H1 (cell line): ENCODE measurements at regions not wholly inside any gene's neighbourhood (a gene's known extent, or its start where the extent isn't known, plus 50 kb on each side); places are given as distances from the start of the nearest gene placed in this dataset.

Experiments used
- CTCF ChIA-PET: fragments of 300-600 bp; sonication (Branson Sonifier 250); formaldehyde crosslinking; loops from one replicate; lab custom pipeline; 2021; ENCODE audit not compliant: partially characterized antibody; lab: Charles Lee
- POLR2A ChIA-PET: fragments of 300-600 bp; sonication (Branson Sonifier 250); formaldehyde crosslinking; loops from one replicate; lab custom pipeline; 2021; ENCODE audit warnings: inconsistent platforms; ENCODE audit not compliant: partially characterized antibody; lab: Charles Lee
- DNase-seq, 2 experiments: peaks; one replicate each; pipeline versions ENCODE4 v3.0.0 to v3.0.0-alpha.2; 2010 to 2022; ENCODE audit warnings: low spot score in 2 of 2, low read depth in 1 of 2, mixed read lengths in 1 of 2
- FAIRE-seq: peaks from 2 replicates; lab custom pipeline; 2011; peaks lifted over from hg19 to GRCh38; lab: Jason Lieb, UNC
- H2AFZ ChIP-seq: 2 replicates; pipeline ENCODE4 v1.8.1; 2012; ENCODE audit warnings: low read length, inconsistent platforms
- H2AK5ac ChIP-seq: 2 replicates; pipeline ENCODE4 v1.6.1; 2013; ENCODE audit warnings: low read depth, low read length
- H2BK120ac ChIP-seq: replicated peaks from 2 replicates; pipeline ENCODE3; 2013; ENCODE audit warnings: low read depth, low read length, inconsistent platforms
- H2BK12ac ChIP-seq: 2 replicates; pipeline ENCODE4 v1.6.1; 2013; ENCODE audit warnings: low read depth, low read length
- H2BK15ac ChIP-seq: 2 replicates; pipeline ENCODE4 v1.6.1; 2013; ENCODE audit warnings: low read length
- H2BK20ac ChIP-seq: 2 replicates; pipeline ENCODE4 v1.6.1; 2013; ENCODE audit warnings: low read length
- H2BK5ac ChIP-seq: 2 replicates; pipeline ENCODE4 v1.6.1; 2013; ENCODE audit warnings: low read depth, low read length
- H3K14ac ChIP-seq: 2 replicates; pipeline ENCODE4 v1.6.1; 2013; ENCODE audit warnings: inconsistent platforms; ENCODE audit not compliant: insufficient read length
- H3K18ac ChIP-seq: 2 replicates; pipeline ENCODE4 v1.6.1; 2013; ENCODE audit warnings: low read length; ENCODE audit errors: extremely low read depth
- H3K23ac ChIP-seq: 2 replicates; pipeline ENCODE4 v1.6.1; 2013; ENCODE audit warnings: inconsistent platforms; ENCODE audit not compliant: insufficient read length
- H3K23me2 ChIP-seq: 2 replicates; pipeline ENCODE4 v1.6.1; 2013; ENCODE audit warnings: low read depth, low read length
- H3K27ac ChIP-seq: 2 replicates; pipeline ENCODE4 v1.6.1; 2011; ENCODE audit warnings: low read depth, low read length, inconsistent platforms
- H3K27me3 ChIP-seq, 4 experiments: replicated peaks in 1 of 4; 1 replicate in 1 of 4; 2 replicates in 3 of 4; pipeline versions ENCODE4 v1.6.1 to v1.8.1; 2011 to 2013; ENCODE audit warnings: low read length in 3 of 4, mild to moderate bottlenecking in 3 of 4, inconsistent platforms in 2 of 4, mixed read lengths in 2 of 4, moderate library complexity in 1 of 4; ENCODE audit not compliant: control insufficient read depth in 3 of 4, insufficient read depth in 3 of 4; ENCODE audit errors: extremely low read depth in 1 of 4
- H3K36me3 ChIP-seq, 4 experiments: 2 replicates each; pipeline versions ENCODE4 v1.6.1 to v1.8.1; 2011 to 2013; ENCODE audit warnings: mild to moderate bottlenecking in 4 of 4, low read length in 3 of 4, moderate library complexity in 2 of 4, control low read depth in 1 of 4, inconsistent platforms in 1 of 4; ENCODE audit not compliant: insufficient read depth in 4 of 4, control insufficient read depth in 2 of 4
- H3K4ac ChIP-seq: replicated peaks from 2 replicates; pipeline ENCODE3; 2013; ENCODE audit warnings: low read length, low read depth, mixed read lengths, inconsistent platforms; ENCODE audit not compliant: insufficient read length
- H3K4me1 ChIP-seq, 4 experiments: replicated peaks in 1 of 4; 1 replicate in 1 of 4; 2 replicates in 3 of 4; pipeline versions ENCODE4 v1.6.1 to v1.8.1; 2011 to 2013; ENCODE audit warnings: low read length in 3 of 4, inconsistent platforms in 2 of 4, mixed read lengths in 1 of 4; ENCODE audit not compliant: insufficient read depth in 4 of 4, control insufficient read depth in 3 of 4
- H3K4me2 ChIP-seq, 2 experiments: 2 replicates each; pipeline versions ENCODE4 v1.6.1 to v1.8.1; 2011 to 2013; ENCODE audit warnings: low read depth in 2 of 2, low read length in 2 of 2, control low read depth in 1 of 2, inconsistent platforms in 1 of 2, mild to moderate bottlenecking in 1 of 2; ENCODE audit not compliant: insufficient read depth in 1 of 2
- H3K4me3 ChIP-seq, 4 experiments: fragments of 200-600, 300-600 bp in 1 of 4; sonication (generic), shearing (Covaris generic), sonication (Bioruptor Twin) in 1 of 4; 2 replicates each; pipeline versions ENCODE4 v1.5.1 to v1.8.1; 2011 to 2016; ENCODE audit warnings: low read length in 4 of 4, low read depth in 3 of 4, control low read depth in 2 of 4, inconsistent platforms in 2 of 4, mild to moderate bottlenecking in 2 of 4, mixed read lengths in 1 of 4, moderate library complexity in 1 of 4; ENCODE audit not compliant: insufficient read depth in 2 of 4; ENCODE audit errors: extremely low read depth in 1 of 4
- H3K56ac ChIP-seq: replicated peaks from 2 replicates; pipeline ENCODE3; 2013; ENCODE audit warnings: low read depth, mild to moderate bottlenecking, mixed read lengths, low read length, inconsistent platforms; ENCODE audit not compliant: insufficient read length
- H3K79me1 ChIP-seq: 2 replicates; pipeline ENCODE4 v1.6.1; 2013; ENCODE audit warnings: low read depth, low read length, control low read depth
- H3K79me2 ChIP-seq, 2 experiments: 2 replicates each; pipeline versions ENCODE4 v1.6.1 to v1.8.1; 2012 to 2013; ENCODE audit warnings: low read length in 2 of 2, mild to moderate bottlenecking in 2 of 2, inconsistent platforms in 1 of 2; ENCODE audit not compliant: insufficient read depth in 2 of 2, control insufficient read depth in 1 of 2
- H3K9ac ChIP-seq, 4 experiments: replicated peaks in 1 of 4; 1 replicate in 1 of 4; 2 replicates in 3 of 4; pipeline versions ENCODE4 v1.6.1 to v1.8.1; 2011 to 2013; ENCODE audit warnings: low read depth in 3 of 4, low read length in 3 of 4, control low read depth in 2 of 4, mild to moderate bottlenecking in 2 of 4, moderate library complexity in 2 of 4, inconsistent platforms in 1 of 4; ENCODE audit errors: extremely low read depth in 1 of 4
- H3K9me3 ChIP-seq, 2 experiments: 2 replicates each; pipeline versions ENCODE4 v1.6.1 to v1.8.1; 2012 to 2013; ENCODE audit warnings: mild to moderate bottlenecking in 2 of 2, moderate library complexity in 2 of 2, control low read depth in 1 of 2, inconsistent platforms in 1 of 2, low read depth in 1 of 2, low read length in 1 of 2, mixed read lengths in 1 of 2; ENCODE audit not compliant: insufficient read depth in 2 of 2
- H4K20me1 ChIP-seq, 2 experiments: replicated peaks in 1 of 2; 2 replicates each; pipeline versions ENCODE3 to v1.8.1; 2011 to 2013; ENCODE audit warnings: inconsistent platforms in 2 of 2, low read length in 2 of 2, mild to moderate bottlenecking in 1 of 2; ENCODE audit not compliant: insufficient read depth in 2 of 2, control insufficient read depth in 1 of 2
- H4K5ac ChIP-seq: 2 replicates; pipeline ENCODE4 v1.6.1; 2013; ENCODE audit warnings: low read length, low read depth, mixed read lengths, inconsistent platforms; ENCODE audit not compliant: insufficient read length
- H4K8ac ChIP-seq: 2 replicates; pipeline ENCODE4 v1.8.0; 2013; ENCODE audit warnings: mild to moderate bottlenecking, moderate library complexity, low read length, inconsistent platforms; ENCODE audit not compliant: insufficient read depth; ENCODE audit errors: extremely low read depth
- H4K91ac ChIP-seq: replicated peaks from 2 replicates; pipeline ENCODE3; 2013; ENCODE audit warnings: low read length, mixed read lengths, inconsistent platforms; ENCODE audit not compliant: insufficient read length
- RBBP5 ChIP-seq: IDR thresholded peaks from 2 replicates; pipeline ENCODE4 v1.7.1; 2012; ENCODE audit warnings: low read depth, mild to moderate bottlenecking, inconsistent platforms, low read length, moderate library complexity, borderline replicate concordance
- RFX5 ChIP-seq: IDR thresholded peaks from 2 replicates; pipeline ENCODE4 v1.6.1; 2011; ENCODE audit warnings: low read depth, low read length, improper control_type of control experiment, borderline replicate concordance
- YY1 ChIP-seq: IDR thresholded peaks from 2 replicates; pipeline ENCODE4 v1.6.1; 2011; ENCODE audit warnings: low read depth, mild to moderate bottlenecking, low read length
- WGBS, 2 experiments: shearing (Covaris generic) in 1 of 2; methylation state at CpG; one replicate each; pipeline versions ENCODE4 v1.1.6 to v1.1.7; 2013 to 2015; ENCODE audit warnings: low lambda C conversion rate in 2 of 2, mixed read lengths in 2 of 2, inconsistent platforms in 1 of 2, low coverage in 1 of 2, missing lambda C conversion rate in 1 of 2; ENCODE audit not compliant: insufficient replicate concordance in 2 of 2, insufficient coverage in 1 of 2, insufficient read length in 1 of 2; ENCODE audit errors: extremely low coverage in 1 of 2, missing lambda C conversion rate in 1 of 2; 5-methylcytosine and 5-hydroxymethylcytosine counted together

GRCh38 chr2:19671916-19672315, 229.9 kb downstream of the TTC32 start:
- no peak overlapping the region for H3K23ac ChIP-seq
- POLR2A ChIA-PET, result no interaction called here
- CTCF ChIA-PET, result interaction anchor here (0.8 to 0.9 kb wide), 2 partner anchors 32 to 191 kb away, joined by 3 read pairs; no protein-coding TSS in a partner anchor

More at GRCh38 chr2:19671916-19672315, 229.9 kb downstream of the TTC32 start:
- Histone ChIP-seq H2BK15ac (no peak overlapping the region), H3K79me2 (no peaks in the 10 kb centered on the region), H3K9ac (no peak overlapping the region; a peak in 1 of 7 replicates), H2BK120ac (no peak overlapping the region), H3K56ac (no peak overlapping the region), H3K9me3 (no peaks in the 10 kb centered on the region), H3K4ac (no peak overlapping the region), H4K8ac (no peak overlapping the region), H2AK5ac (no peak overlapping the region), H3K4me1 (no peaks in the 10 kb centered on the region), H4K20me1 (no peaks in the 10 kb centered on the region), H3K4me3 (no peak overlapping the region), H3K14ac (no peak overlapping the region), H3K27ac (no peak overlapping the region), H2BK5ac (no peak overlapping the region), H3K36me3 (no peaks in the 10 kb centered on the region), H4K91ac (no peak overlapping the region), H3K27me3 (no peaks in the 10 kb centered on the region), H2AFZ (no peak overlapping the region), H2BK12ac (no peak overlapping the region), H4K5ac (no peak overlapping the region), H3K18ac (no peak overlapping the region), H3K23me2 (no peaks in the 10 kb centered on the region), H3K79me1 (no peaks in the 10 kb centered on the region), H3K4me2 (no peak overlapping the region), H2BK20ac (no peak overlapping the region)
- FAIRE-seq (no peak), DNase-seq (no peak)
- 83% methylated on average over 4 of the region's 4 CpGs; no CpG with 5 or more reads in 1 of the 2 experiments for WGBS, 2 experiments
- TF ChIP-seq YY1, result no peak
- no peak for TF ChIP-seq RFX5
- TF ChIP-seq RBBP5, result no peak
